GM10266 (cell line): ENCODE measurements at regions not wholly inside any gene's neighbourhood (a gene's known extent, or its start where the extent isn't known, plus 50 kb on each side); places are given as distances from the start of the nearest gene placed in this dataset.

Experiments used
- DNase-seq: peaks from one replicate; pipeline ENCODE4 v3.0.0; 2012; ENCODE audit errors: extremely low spot score
- CTCF ChIP-seq: IDR thresholded peaks from 2 replicates; pipeline ENCODE4 v1.5.1; 2012; ENCODE audit warnings: mild to moderate bottlenecking, low read depth; ENCODE audit not compliant: control insufficient read depth, insufficient read depth; ENCODE audit errors: missing control alignments

- TF ChIP-seq CTCF: no peak
- no peak for DNase-seq
These were observed 191.1 kb downstream of the KLF13 start for GRCh38 chr15:31517711-31518110.

- no peak for TF ChIP-seq CTCF
- DNase-seq: no peak
These were observed 195.4 kb downstream of the KLF13 start for GRCh38 chr15:31522028-31522427.

GRCh38 chr15:31523027-31523654, 196.5 kb downstream of the KLF13 start:
- TF ChIP-seq CTCF: no peak
- DNase-seq: no peak

GRCh38 chr15:31523655-31524049, 197.0 kb downstream of the KLF13 start:
- DNase-seq: no peak
- no peak for TF ChIP-seq CTCF

GRCh38 chr15:31525185-31525695, 198.6 kb downstream of the KLF13 start:
- DNase-seq: no peak
- no peak for TF ChIP-seq CTCF

- DNase-seq: no peak
- TF ChIP-seq CTCF: no peak
These were observed 199.5 kb downstream of the KLF13 start for GRCh38 chr15:31525988-31526665.
